ENCODE measurements at regions not wholly inside any gene's neighbourhood (a gene's known extent, or its start where the extent isn't known, plus 50 kb on each side); places are given as distances from the start of the nearest gene placed in this dataset.

- TF ChIP-seq CTCF (conservative IDR thresholded peaks at IDR 0.05; ENCODE audit: low read length) = no peak
- TF ChIP-seq EZH2phosphoT487 (IDR thresholded peaks at IDR 0.05; ENCODE audit: borderline replicate concordance) = no peak
- no peak overlapping the region for H3K4me2 ChIP-seq (ENCODE audit: low read depth, low read length, poor library complexity, severe bottlenecking)
- no peaks in the 10 kb centered on the region for H3K9me2 ChIP-seq (replicated peaks; ENCODE audit: low read depth, low read length)
- no peaks in the 10 kb centered on the region for H3F3A ChIP-seq (ENCODE audit: low read depth)
- no peaks in the 10 kb centered on the region for H3K36me3 ChIP-seq (ENCODE audit: insufficient read depth, low read length)
- H3K79me2 ChIP-seq (ENCODE audit: insufficient read depth, low read length) = no peaks in the 10 kb centered on the region
- no peak overlapping the region for H3K4me3 ChIP-seq (ENCODE audit: low read length, poor library complexity, severe bottlenecking)
- no peaks in the 10 kb centered on the region for H3K9me3 ChIP-seq (ENCODE audit: insufficient read depth, low read depth, low read length)
- H4K20me1 ChIP-seq (ENCODE audit: insufficient read depth, low read length, poor library complexity, severe bottlenecking) = no peaks in the 10 kb centered on the region
- no peaks in the 10 kb centered on the region for H3K4me1 ChIP-seq (ENCODE audit: insufficient read depth, low read length, poor library complexity, severe bottlenecking)
- no peak overlapping the region for H2AFZ ChIP-seq (ENCODE audit: low read length)
- H3K27me3 ChIP-seq (ENCODE audit: insufficient read depth, low read length, poor library complexity, severe bottlenecking) = no peaks in the 10 kb centered on the region
- no peak overlapping the region for H3K9ac ChIP-seq (ENCODE audit: low read depth, low read length, poor library complexity, severe bottlenecking)
Measured at GRCh38 chr7:137127058-137127457, 216.5 kb downstream of the PTN start.

GRCh38 chr7:137122145-137122544 lies 221.4 kb downstream of the PTN start:
- Histone ChIP-seq H4K20me1 (ENCODE audit: insufficient read depth, low read length, poor library complexity, severe bottlenecking) (no peaks in the 10 kb centered on the region), H3K36me3 (ENCODE audit: insufficient read depth, low read length) (no peaks in the 10 kb centered on the region), H3K4me3 (ENCODE audit: low read length, poor library complexity, severe bottlenecking) (no peak overlapping the region), H2AFZ (ENCODE audit: low read length) (no peak overlapping the region), H3K9me2 (replicated peaks; ENCODE audit: low read depth, low read length) (no peaks in the 10 kb centered on the region), H3K4me1 (ENCODE audit: insufficient read depth, low read length, poor library complexity, severe bottlenecking) (no peaks in the 10 kb centered on the region), H3K9ac (ENCODE audit: low read depth, low read length, poor library complexity, severe bottlenecking) (no peak overlapping the region), H3K79me2 (ENCODE audit: insufficient read depth, low read length) (no peaks in the 10 kb centered on the region), H3F3A (ENCODE audit: low read depth) (no peaks in the 10 kb centered on the region), H3K27me3 (ENCODE audit: insufficient read depth, low read length, poor library complexity, severe bottlenecking) (no peaks in the 10 kb centered on the region), H3K9me3 (ENCODE audit: insufficient read depth, low read depth, low read length) (0 out of 2 replicates have a peak, but pooled peaks cover 4% of the 10 kb centered on the region), H3K4me2 (ENCODE audit: low read depth, low read length, poor library complexity, severe bottlenecking) (no peak overlapping the region)
- no peak for TF ChIP-seq EZH2phosphoT487 (IDR thresholded peaks at IDR 0.05; ENCODE audit: borderline replicate concordance)
- TF ChIP-seq CTCF (conservative IDR thresholded peaks at IDR 0.05; ENCODE audit: low read length) = no peak

- Histone ChIP-seq H2AFZ (ENCODE audit: low read length) (no peak overlapping the region), H3K9me2 (replicated peaks; ENCODE audit: low read depth, low read length) (no peaks in the 10 kb centered on the region), H3K9me3 (ENCODE audit: insufficient read depth, low read depth, low read length) (0 out of 2 replicates have a peak, but pooled peaks cover 4% of the 10 kb centered on the region), H3K79me2 (ENCODE audit: insufficient read depth, low read length) (no peaks in the 10 kb centered on the region), H4K20me1 (ENCODE audit: insufficient read depth, low read length, poor library complexity, severe bottlenecking) (no peaks in the 10 kb centered on the region), H3K4me2 (ENCODE audit: low read depth, low read length, poor library complexity, severe bottlenecking) (no peak overlapping the region), H3K4me1 (ENCODE audit: insufficient read depth, low read length, poor library complexity, severe bottlenecking) (no peaks in the 10 kb centered on the region), H3K9ac (ENCODE audit: low read depth, low read length, poor library complexity, severe bottlenecking) (no peak overlapping the region), H3F3A (ENCODE audit: low read depth) (no peaks in the 10 kb centered on the region), H3K4me3 (ENCODE audit: low read length, poor library complexity, severe bottlenecking) (no peak overlapping the region), H3K27me3 (ENCODE audit: insufficient read depth, low read length, poor library complexity, severe bottlenecking) (no peaks in the 10 kb centered on the region), H3K36me3 (ENCODE audit: insufficient read depth, low read length) (no peaks in the 10 kb centered on the region)
- TF ChIP-seq EZH2phosphoT487 (IDR thresholded peaks at IDR 0.05; ENCODE audit: borderline replicate concordance) (no peak), CTCF (conservative IDR thresholded peaks at IDR 0.05; ENCODE audit: low read length) (no peak)
Measured at GRCh38 chr7:137120690-137121089, 222.8 kb downstream of the PTN start.
